CD14-positive monocyte (primary cell): ENCODE measurements at regions not wholly inside any gene's neighbourhood (a gene's known extent, or its start where the extent isn't known, plus 50 kb on each side); places are given as distances from the start of the nearest gene placed in this dataset.

Experiments used
- DNase-seq, 3 donors: peaks; one replicate each; pipeline ENCODE4 v3.0.0-alpha.2; 2011 to 2022
- H2AFZ ChIP-seq: 2 replicates; pipeline ENCODE4 v1.6.0; 2012; ENCODE audit warnings: mild to moderate bottlenecking, low read depth, low read length, inconsistent platforms; ENCODE audit not compliant: insufficient read depth, poor library complexity, severe bottlenecking
- H3K27ac ChIP-seq, 2 donors: 1 replicate in 1 of 2; 2 replicates in 1 of 2; pipeline ENCODE4 v1.5.1; 2012 to 2013; ENCODE audit warnings: low read length in 2 of 2, control low read depth in 1 of 2, inconsistent platforms in 1 of 2, low read depth in 1 of 2, mild to moderate bottlenecking in 1 of 2
- H3K27me3 ChIP-seq, 2 donors: one replicate each; pipeline versions ENCODE4 v1.6.0 to v1.6.1; 2011 to 2013; ENCODE audit warnings: low read length in 2 of 2; ENCODE audit not compliant: control insufficient read depth in 2 of 2, insufficient read depth in 2 of 2
- H3K36me3 ChIP-seq, 2 donors: replicated peaks in 1 of 2; 1 replicate in 1 of 2; 2 replicates in 1 of 2; pipeline versions ENCODE4 v1.5.1 to v1.6.1; 2012 to 2013; ENCODE audit warnings: low read length in 2 of 2, control low read depth in 1 of 2, inconsistent platforms in 1 of 2, mild to moderate bottlenecking in 1 of 2; ENCODE audit not compliant: insufficient read depth in 2 of 2, control insufficient read depth in 1 of 2
- H3K4me1 ChIP-seq, 2 donors: 1 replicate in 1 of 2; 2 replicates in 1 of 2; pipeline versions ENCODE4 v1.5.1 to v1.6.1; 2012 to 2013; ENCODE audit warnings: low read length in 2 of 2, control low read depth in 1 of 2, inconsistent platforms in 1 of 2, mild to moderate bottlenecking in 1 of 2, moderate library complexity in 1 of 2; ENCODE audit not compliant: insufficient read depth in 2 of 2, control insufficient read depth in 1 of 2
- H3K4me2 ChIP-seq: replicated peaks from 2 replicates; pipeline ENCODE3; 2012; ENCODE audit warnings: low read length, moderate library complexity, mild to moderate bottlenecking; ENCODE audit not compliant: poor library complexity, severe bottlenecking; ENCODE audit errors: extremely low read depth
- H3K4me3 ChIP-seq, 3 experiments: fragments of 200-600 bp in 1 of 3; sonication (generic) in 1 of 3; replicated peaks in 1 of 3; 1 replicate in 2 of 3; 2 replicates in 1 of 3; pipeline ENCODE4 v1.5.1; 2011 to 2013; ENCODE audit warnings: low read length in 3 of 3, mild to moderate bottlenecking in 3 of 3, control low read depth in 2 of 3, low read depth in 2 of 3, inconsistent platforms in 1 of 3, moderate library complexity in 1 of 3
- H3K79me2 ChIP-seq: 2 replicates; pipeline ENCODE4 v1.6.0; 2012; ENCODE audit warnings: mild to moderate bottlenecking, control low read depth, inconsistent platforms, low read length, moderate library complexity; ENCODE audit not compliant: insufficient read depth
- H3K9ac ChIP-seq: 2 replicates; pipeline ENCODE4 v1.6.0; 2017; ENCODE audit warnings: low read length, mild to moderate bottlenecking; ENCODE audit not compliant: insufficient read depth, poor library complexity, severe bottlenecking
- H3K9me3 ChIP-seq, 2 donors: replicated peaks in 1 of 2; 1 replicate in 1 of 2; 2 replicates in 1 of 2; pipeline versions ENCODE4 v1.5.1 to v1.6.1; 2012 to 2013; ENCODE audit warnings: low read length in 2 of 2, control low read depth in 1 of 2; ENCODE audit not compliant: control insufficient read depth in 1 of 2, insufficient read depth in 1 of 2
- H4K20me1 ChIP-seq: 2 replicates; pipeline ENCODE4 v1.6.0; 2012; ENCODE audit warnings: mild to moderate bottlenecking, low read length, control low read depth, moderate library complexity; ENCODE audit not compliant: insufficient read depth
- H3K27ac Mint-ChIP-seq, 7 donors: one replicate each; pipeline ENCODE4 v1.8.0; 2020; ENCODE audit warnings: mild to moderate bottlenecking in 7 of 7, mixed read lengths in 7 of 7, moderate library complexity in 6 of 7, inconsistent platforms in 2 of 7
- H3K27me3 Mint-ChIP-seq, 3 donors: one replicate each; pipeline ENCODE4 v1.8.0; 2021 to 2022; ENCODE audit warnings: low read depth in 3 of 3, mild to moderate bottlenecking in 3 of 3, mixed read lengths in 3 of 3, moderate library complexity in 3 of 3, inconsistent platforms in 1 of 3
- H3K36me3 Mint-ChIP-seq, 2 donors: one replicate each; pipeline ENCODE4 v1.8.0; 2020; ENCODE audit warnings: mixed read lengths in 2 of 2, inconsistent platforms in 1 of 2, mild to moderate bottlenecking in 1 of 2
- H3K4me1 Mint-ChIP-seq: one replicate; pipeline ENCODE4 v1.8.0; 2020; ENCODE audit warnings: mild to moderate bottlenecking, mixed read lengths
- H3K4me3 Mint-ChIP-seq, 2 donors: one replicate each; pipeline ENCODE4 v1.8.0; 2020; ENCODE audit warnings: mild to moderate bottlenecking in 2 of 2, mixed read lengths in 2 of 2, moderate library complexity in 1 of 2
- H3K9me3 Mint-ChIP-seq, 7 donors: one replicate each; pipeline ENCODE4 v1.8.0; 2020 to 2022; ENCODE audit warnings: mixed read lengths in 7 of 7, mild to moderate bottlenecking in 6 of 7, moderate library complexity in 6 of 7, inconsistent platforms in 2 of 7
- WGBS: methylation state at CpG from one replicate; pipeline ENCODE4 v1.1.5; 2013; ENCODE audit warnings: missing lambda C conversion rate; ENCODE audit not compliant: insufficient coverage; 5-methylcytosine and 5-hydroxymethylcytosine counted together
- intact Hi-C, 2 donors: fragments of 100-400 bp; cut with micrococcal nuclease; formaldehyde crosslinking; loops; one replicate each; pipeline versions ENCODE4 v1.15.0 to v1.15.1; 2023
- TF ChIP-seq, protein P1 (sequence below): fragments of 200-600 bp; IDR thresholded peaks from one replicate; pipeline ENCODE4 v1.8.0; 2022; ENCODE audit warnings: antibody characterized with exemption, mild to moderate bottlenecking

DNA sequence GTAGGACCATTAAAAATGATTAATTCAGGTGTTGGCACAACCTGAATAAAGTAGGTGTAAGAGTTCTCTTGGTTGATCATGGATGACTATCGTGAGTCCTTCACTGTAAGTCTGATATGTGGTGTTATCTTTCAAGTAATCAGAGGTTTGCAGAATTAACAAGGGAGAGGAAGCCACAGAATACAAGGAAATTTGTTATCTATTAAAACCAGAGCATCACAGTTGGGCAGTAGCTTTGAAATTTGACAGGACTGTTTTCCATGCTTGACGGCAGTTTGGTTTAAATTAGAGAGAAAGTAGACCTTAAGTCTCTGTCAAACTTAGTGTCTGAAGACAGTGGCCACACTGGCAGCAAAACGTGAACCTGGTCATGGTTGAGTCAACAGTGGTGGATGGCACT, 139.5 kb upstream of the KCNK2 start:
- no peak overlapping the region for H3K27ac Mint-ChIP-seq
- H3K27ac ChIP-seq: no peak overlapping the region
- 38% methylated on average over 1 of the region's 3 CpGs for WGBS
- H3K4me3 ChIP-seq: no peak overlapping the region
- TF ChIP-seq, protein P1, sequence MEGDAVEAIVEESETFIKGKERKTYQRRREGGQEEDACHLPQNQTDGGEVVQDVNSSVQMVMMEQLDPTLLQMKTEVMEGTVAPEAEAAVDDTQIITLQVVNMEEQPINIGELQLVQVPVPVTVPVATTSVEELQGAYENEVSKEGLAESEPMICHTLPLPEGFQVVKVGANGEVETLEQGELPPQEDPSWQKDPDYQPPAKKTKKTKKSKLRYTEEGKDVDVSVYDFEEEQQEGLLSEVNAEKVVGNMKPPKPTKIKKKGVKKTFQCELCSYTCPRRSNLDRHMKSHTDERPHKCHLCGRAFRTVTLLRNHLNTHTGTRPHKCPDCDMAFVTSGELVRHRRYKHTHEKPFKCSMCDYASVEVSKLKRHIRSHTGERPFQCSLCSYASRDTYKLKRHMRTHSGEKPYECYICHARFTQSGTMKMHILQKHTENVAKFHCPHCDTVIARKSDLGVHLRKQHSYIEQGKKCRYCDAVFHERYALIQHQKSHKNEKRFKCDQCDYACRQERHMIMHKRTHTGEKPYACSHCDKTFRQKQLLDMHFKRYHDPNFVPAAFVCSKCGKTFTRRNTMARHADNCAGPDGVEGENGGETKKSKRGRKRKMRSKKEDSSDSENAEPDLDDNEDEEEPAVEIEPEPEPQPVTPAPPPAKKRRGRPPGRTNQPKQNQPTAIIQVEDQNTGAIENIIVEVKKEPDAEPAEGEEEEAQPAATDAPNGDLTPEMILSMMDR: no peak
- H3K4me1 ChIP-seq: no peaks in the 10 kb centered on the region
- H4K20me1 ChIP-seq: no peaks in the 10 kb centered on the region
- H3K4me1 Mint-ChIP-seq: no peaks in the 10 kb centered on the region
- H3K9me3 ChIP-seq: no peaks in the 10 kb centered on the region
- no peak overlapping the region for H3K4me2 ChIP-seq
- peaks cover 0 to 2% (median 0%) of the 10 kb centered on the region in 3 donors for H3K27me3 Mint-ChIP-seq
- H3K9me3 Mint-ChIP-seq: peaks cover 0 to 6% (median 2%) of the 10 kb centered on the region in 7 donors
- no peaks in the 10 kb centered on the region for H3K36me3 Mint-ChIP-seq
- H3K4me3 Mint-ChIP-seq: no peak overlapping the region
- no peaks in the 10 kb centered on the region for H3K36me3 ChIP-seq
- intact Hi-C loops: no loop called here
- no peaks in the 10 kb centered on the region for H3K27me3 ChIP-seq
- DNase-seq: no peak
- no peak overlapping the region for H3K9ac ChIP-seq
- no peaks in the 10 kb centered on the region for H3K79me2 ChIP-seq
- no peak overlapping the region for H2AFZ ChIP-seq

DNA sequence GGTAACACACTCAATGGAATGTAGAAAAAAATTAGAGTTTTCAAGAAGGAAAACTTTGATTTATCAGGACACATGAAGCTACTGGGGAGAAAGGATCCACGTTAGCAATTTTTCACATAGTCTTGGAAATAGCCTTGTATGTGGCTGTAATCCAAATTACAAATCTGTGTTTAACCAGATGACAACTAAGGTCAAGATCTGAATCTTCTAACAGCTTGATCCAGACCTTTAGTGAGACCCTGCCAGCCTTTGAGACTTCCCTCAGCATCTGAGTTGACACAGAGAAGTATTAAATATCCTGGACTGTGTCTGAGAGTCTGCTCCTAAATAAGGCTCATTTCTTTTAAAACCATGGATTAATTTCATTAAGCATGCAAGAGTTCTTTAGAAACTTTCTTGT, 135.9 kb upstream of the KCNK2 start:
- Histone ChIP-seq H3K9ac (no peak overlapping the region), H3K4me2 (no peak overlapping the region), H3K9me3 (no peaks in the 10 kb centered on the region), H3K79me2 (no peaks in the 10 kb centered on the region), H3K4me1 (no peaks in the 10 kb centered on the region), H2AFZ (no peak overlapping the region), H4K20me1 (no peaks in the 10 kb centered on the region), H3K27ac (no peak overlapping the region), H3K27me3 (no peaks in the 10 kb centered on the region), H3K4me3 (no peak overlapping the region), H3K36me3 (no peaks in the 10 kb centered on the region)
- intact Hi-C loops: no loop called here
- Mint-ChIP-seq H3K27ac (no peak overlapping the region), H3K27me3 (no peaks in the 10 kb centered on the region), H3K4me3 (no peak overlapping the region), H3K36me3 (no peaks in the 10 kb centered on the region), H3K4me1 (no peaks in the 10 kb centered on the region), H3K9me3 (peaks cover 0 to 3% (median 0%) of the 10 kb centered on the region in 7 donors)
- no CpG with 5 or more reads among the region's 1 CpG for WGBS
- TF ChIP-seq, protein P1: no peak
- DNase-seq: no peak
